HG02798 (cell line): ENCODE measurements at regions not wholly inside any gene's neighbourhood (a gene's known extent, or its start where the extent isn't known, plus 50 kb on each side); places are given as distances from the start of the nearest gene placed in this dataset.

Experiments
- ATAC-seq: cut with Tn5 transposase; IDR thresholded peaks from one replicate; pipeline ENCODE4 v1.9.1; 2021; ENCODE audit warnings: mild to moderate bottlenecking; ENCODE audit not compliant: unreplicated experiment, poor library complexity

- no peak for ATAC-seq
These were observed 79.5 kb downstream of the FAM161A start for GRCh38 chr2:61774351-61774750.

GRCh38 chr2:61771904-61772845 is 81.7 kb downstream of the FAM161A start:
- no peak for ATAC-seq

- no peak for ATAC-seq
These were observed 83.1 kb downstream of the FAM161A start for GRCh38 chr2:61770746-61771145.

- ATAC-seq = no peak
These were observed 83.6 kb downstream of the FAM161A start for GRCh38 chr2:61770298-61770697.

- ATAC-seq = no peak
These were observed 84.7 kb downstream of the FAM161A start for GRCh38 chr2:61769093-61769675.

- peak; percentile 99 for ATAC-seq
These were observed 89.6 kb downstream of the FAM161A start for GRCh38 chr2:61764035-61764800.

GRCh38 chr2:61763605-61764034 is 90.2 kb downstream of the FAM161A start:
- peak; percentile 9 for ATAC-seq

GRCh38 chr2:61762292-61762691 is 91.6 kb downstream of the FAM161A start:
- no peak for ATAC-seq

- no peak for ATAC-seq
These were observed 94.1 kb downstream of the FAM161A start for GRCh38 chr2:61759718-61760117.

- no peak for ATAC-seq
These were observed 94.9 kb downstream of the FAM161A start for GRCh38 chr2:61759005-61759404.

- ATAC-seq = no peak
These were observed 95.7 kb downstream of the FAM161A start for GRCh38 chr2:61758159-61758558.

- ATAC-seq = no peak
These were observed 100.3 kb downstream of the FAM161A start for GRCh38 chr2:61753512-61753911.

GRCh38 chr2:61750624-61751023 is 103.2 kb downstream of the FAM161A start:
- no peak for ATAC-seq

GRCh38 chr2:61742955-61743354 is 110.9 kb downstream of the FAM161A start:
- no peak for ATAC-seq

GRCh38 chr2:61737841-61738240 is 116.0 kb downstream of the FAM161A start:
- no peak for ATAC-seq

- no peak for ATAC-seq
These were observed 116.9 kb downstream of the FAM161A start for GRCh38 chr2:61736953-61737352.

GRCh38 chr2:61733563-61733962 is 120.3 kb downstream of the FAM161A start:
- ATAC-seq = no peak

GRCh38 chr2:61732787-61733186 is 121.1 kb downstream of the FAM161A start:
- ATAC-seq = no peak

GRCh38 chr2:61727746-61728145 is 126.1 kb downstream of the FAM161A start:
- ATAC-seq = no peak

GRCh38 chr2:61726456-61727209 is 127.2 kb downstream of the FAM161A start:
- ATAC-seq = no peak
